SW480 (cell line): ENCODE measurements at regions not wholly inside any gene's neighbourhood (a gene's known extent, or its start where the extent isn't known, plus 50 kb on each side); places are given as distances from the start of the nearest gene placed in this dataset.
"Not testable (repeated sequence)": the region's sequence is repeated elsewhere in the genome, so short reads cannot be mapped to it uniquely, and the experiment has no call there.

Experiments
- DNase-seq: peaks from one replicate; pipeline ENCODE4 v3.0.0-alpha.2; 2016; ENCODE audit warnings: low spot score

- DNase-seq, result no peak
These were observed 65.3 kb downstream of the CDO1 start for GRCh38 chr5:115751176-115751575.

DNA sequence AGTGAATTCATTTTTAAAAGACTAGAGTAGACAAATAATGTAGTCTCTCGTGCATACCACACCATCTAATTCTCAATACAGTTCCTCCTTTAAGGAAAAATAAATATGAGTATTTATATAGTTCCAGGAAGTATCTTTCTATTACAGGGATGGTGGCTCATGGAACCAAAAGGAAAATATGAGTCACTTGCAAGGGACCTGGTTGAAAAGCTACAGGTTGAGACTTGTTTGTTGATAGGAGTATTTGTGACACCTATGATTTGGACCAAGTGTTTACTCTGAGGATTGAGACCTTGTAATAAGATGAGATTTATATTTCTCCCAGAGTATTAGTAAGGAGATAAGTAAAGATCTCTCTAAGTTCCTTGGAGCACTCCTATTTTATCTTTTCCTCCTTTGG, 67.4 kb downstream of the CDO1 start:
- DNase-seq, result peak; percentile 26

DNA sequence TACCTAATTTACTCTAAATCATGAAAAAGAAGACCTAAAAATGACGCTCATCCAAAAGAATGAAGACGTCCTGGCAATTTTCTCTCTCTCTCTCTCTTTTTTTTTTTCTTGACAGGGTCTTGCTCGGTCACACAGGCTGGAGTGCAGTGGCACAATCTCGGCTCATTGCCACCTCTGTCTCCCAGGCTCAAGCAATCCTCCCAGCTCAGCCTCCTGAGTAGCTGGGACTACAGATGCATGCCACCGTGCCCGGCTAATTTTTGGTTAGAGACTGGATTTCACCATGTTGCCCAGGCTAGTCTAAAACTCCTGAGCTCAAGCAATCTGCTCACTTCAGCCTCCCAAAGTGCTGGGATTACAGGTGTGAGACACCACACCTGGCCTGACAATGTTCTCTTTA, 77.2 kb downstream of the CDO1 start:
- DNase-seq, result not testable (repeated sequence)

DNA sequence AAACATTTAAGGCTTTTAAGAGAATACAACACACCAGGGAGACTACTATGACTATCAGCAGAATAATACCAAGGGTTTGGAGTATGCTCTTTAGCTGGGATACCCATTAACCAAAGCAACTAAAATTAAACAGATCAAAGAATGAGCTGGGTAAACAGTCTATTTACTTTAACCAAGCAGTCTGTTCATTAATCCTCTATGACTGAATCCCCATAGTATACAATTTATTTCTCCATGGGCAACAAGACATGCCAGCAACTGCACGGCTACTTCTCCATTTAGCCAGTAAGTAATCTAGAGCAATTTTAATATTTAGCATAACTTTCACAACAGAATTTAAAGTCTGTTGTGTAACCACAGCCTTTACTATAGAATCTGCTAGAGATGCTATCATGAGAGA, 77.6 kb downstream of the CDO1 start:
- DNase-seq, result no peak

GRCh38 chr5:115737452-115737851, 79.0 kb downstream of the CDO1 start:
- DNase-seq, result no peak

GRCh38 chr5:115736690-115737005, 79.8 kb downstream of the CDO1 start:
- DNase-seq, result no peak

GRCh38 chr5:115736004-115736689, 80.3 kb downstream of the CDO1 start:
- no peak for DNase-seq

GRCh38 chr5:115735108-115735998, 81.1 kb downstream of the CDO1 start:
- no peak for DNase-seq

DNA sequence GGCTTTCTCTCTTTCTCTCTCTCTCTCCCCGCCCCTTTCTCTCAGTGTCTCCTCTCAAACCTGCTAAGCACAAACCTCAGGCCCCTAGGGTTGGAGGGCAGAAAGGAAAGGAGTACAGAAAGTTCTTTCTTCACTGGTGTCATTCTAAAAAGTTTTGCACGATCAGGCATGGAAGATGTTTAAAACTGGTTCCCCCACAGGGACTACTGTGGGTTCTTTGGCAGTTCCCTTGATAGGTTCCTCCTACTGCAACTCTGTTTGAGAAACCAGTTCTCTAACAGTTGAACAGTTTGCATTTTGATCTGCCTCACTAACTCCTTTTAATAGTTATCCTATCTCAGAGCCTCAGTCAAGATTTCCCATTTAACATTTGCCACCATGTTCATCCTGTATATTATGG, 82.9 kb downstream of the CDO1 start:
- DNase-seq, result no peak

- no peak for DNase-seq
These were observed 84.4 kb downstream of the CDO1 start for GRCh38 chr5:115732026-115732425.

- DNase-seq, result no peak
These were observed 90.9 kb downstream of the CDO1 start for GRCh38 chr5:115725522-115725921.

DNA sequence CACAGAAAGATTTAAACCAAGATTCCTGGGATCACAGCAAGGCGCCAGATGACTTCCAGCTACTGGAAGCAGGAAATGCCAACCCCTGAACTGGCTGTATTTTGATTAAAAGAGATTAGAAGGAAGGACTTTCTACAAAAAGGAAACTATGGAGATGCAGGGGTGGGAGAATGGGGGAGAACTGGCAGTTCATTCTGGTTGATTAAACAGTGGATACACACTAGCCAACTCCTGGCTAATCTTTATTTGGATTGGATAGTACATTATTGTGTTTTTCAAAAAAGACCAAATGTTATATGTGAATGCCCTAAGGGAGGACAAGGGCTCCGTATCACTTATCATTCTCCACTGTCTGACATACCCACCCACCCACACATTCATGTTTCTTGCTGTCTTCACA, 93.2 kb downstream of the CDO1 start:
- no peak for DNase-seq

- DNase-seq, result no peak
These were observed 95.1 kb upstream of the TMED7 start for GRCh38 chr5:115720888-115721287.

DNA sequence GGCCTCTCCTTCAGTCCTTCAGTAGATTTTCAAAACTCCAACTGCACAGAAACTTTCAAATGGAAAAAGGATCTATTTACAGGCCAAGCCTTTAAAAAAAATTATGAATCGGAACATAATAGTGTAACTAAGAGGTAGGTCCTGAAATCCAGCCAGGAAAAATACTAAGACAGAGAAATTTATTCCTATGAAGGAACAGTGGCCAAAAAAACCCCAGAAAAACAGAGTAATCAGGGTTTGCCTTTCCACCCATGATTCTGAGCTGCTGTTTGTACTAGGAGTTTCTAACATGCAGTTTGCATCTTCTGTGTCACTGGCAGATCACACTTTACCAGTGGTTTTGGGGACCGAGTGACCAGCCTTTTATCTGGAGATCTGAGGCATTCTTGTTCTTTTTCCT, 93.1 kb upstream of the TMED7 start:
- DNase-seq, result no peak

GRCh38 chr5:115713408-115713807, 87.6 kb upstream of the TMED7 start:
- DNase-seq, result no peak

- DNase-seq, result no peak
These were observed 83.7 kb upstream of the TMED7 start for GRCh38 chr5:115709585-115709984.

GRCh38 chr5:115708819-115709477, 83.1 kb upstream of the TMED7 start:
- DNase-seq, result no peak

- DNase-seq, result no peak
These were observed 77.7 kb upstream of the TMED7 start for GRCh38 chr5:115703514-115703913.

DNA sequence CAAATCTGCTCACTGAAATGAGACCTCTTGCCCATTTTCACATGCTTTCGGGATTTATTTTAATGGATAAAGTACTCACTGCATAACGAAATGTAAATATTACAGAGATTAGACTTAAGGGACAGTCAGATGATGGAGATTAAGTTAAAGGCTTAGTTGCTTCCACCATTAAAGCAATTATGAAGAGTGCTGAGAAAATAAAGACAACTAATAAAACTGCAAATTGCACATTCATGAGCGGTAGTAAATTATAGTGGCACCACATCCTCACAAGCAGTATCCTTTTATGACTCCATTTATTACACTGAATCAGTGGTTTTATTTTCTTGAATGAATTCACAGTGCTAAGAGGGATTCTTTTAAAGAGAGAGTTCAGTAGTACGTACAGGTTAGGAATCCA, 76.2 kb upstream of the TMED7 start:
- no peak for DNase-seq

DNA sequence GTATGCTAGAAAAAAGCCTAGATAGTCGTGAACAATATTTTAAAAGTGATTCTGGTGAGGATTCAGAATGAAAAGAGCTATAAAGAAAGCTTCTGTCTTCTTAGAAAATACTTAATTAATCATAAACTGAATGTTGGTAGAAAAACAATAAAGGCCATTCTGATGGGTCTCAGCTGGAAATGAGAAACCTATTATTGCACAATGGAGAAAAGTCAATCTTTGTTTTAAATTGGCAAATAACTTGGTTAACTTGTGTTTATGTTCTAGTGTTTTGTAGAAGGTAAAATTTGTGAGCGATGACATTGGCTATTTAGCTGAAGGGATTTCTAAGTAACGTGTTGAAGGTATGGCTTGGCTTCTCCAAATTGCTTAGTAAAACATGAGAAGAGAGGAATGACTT, 74.1 kb upstream of the TMED7 start:
- no peak for DNase-seq

GRCh38 chr5:115696141-115696650, 70.4 kb upstream of the TMED7 start:
- no peak for DNase-seq

DNA sequence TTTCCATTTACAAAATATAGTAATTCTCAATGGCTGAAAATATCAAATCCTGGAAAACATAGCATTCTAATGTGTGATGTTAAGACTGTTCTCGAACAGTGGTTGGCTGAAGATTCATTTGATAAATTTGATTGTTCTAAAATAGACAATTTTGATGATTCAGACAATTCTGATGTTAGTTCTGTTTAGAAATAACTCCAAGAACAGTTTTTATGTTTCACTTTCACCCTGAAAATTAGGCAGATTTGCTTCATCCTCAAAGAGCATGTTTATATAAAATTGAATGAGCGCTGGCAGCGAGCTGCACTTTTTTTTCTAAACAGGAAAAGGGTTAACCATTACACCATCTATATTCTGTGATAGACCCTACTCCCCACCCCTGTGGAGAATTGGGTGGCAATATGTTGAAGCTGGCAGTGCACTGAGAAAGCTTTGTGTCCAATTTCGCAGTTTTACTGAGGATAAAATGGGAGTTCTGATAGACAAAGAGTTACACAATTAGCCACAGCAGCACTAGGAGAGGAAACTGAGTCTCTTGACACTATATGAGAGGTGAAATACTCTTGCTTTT, 69.6 kb upstream of the TMED7 start:
- no peak for DNase-seq

- not testable (repeated sequence) for DNase-seq
These were observed 66.0 kb upstream of the TMED7 start for GRCh38 chr5:115691814-115692213.
